ENCODE measurements at regions not wholly inside any gene's neighbourhood (a gene's known extent, or its start where the extent isn't known, plus 50 kb on each side); places are given as distances from the start of the nearest gene placed in this dataset.

- Histone ChIP-seq H3K4me3 (no peak overlapping the region), H3K27me3 (no peaks in the 10 kb centered on the region), H3K36me3 (no peaks in the 10 kb centered on the region), H3K9me3 (no peaks in the 10 kb centered on the region), H3K27ac (no peak overlapping the region), H3K4me1 (no peaks in the 10 kb centered on the region)
- no peak for DNase-seq (ENCODE audit: low spot score in 2 of 2)
- TF ChIP-seq CTCF (IDR thresholded peaks at IDR 0.05) = no peak
- intact Hi-C loops (cut with DNase I) = no loop called here
Measured at GRCh38 chr14:45492876-45493275, 239.9 kb upstream of the MIS18BP1 start.

- DNase-seq (ENCODE audit: low spot score in 2 of 2) = no peak
- no peaks in the 10 kb centered on the region for H3K27me3 ChIP-seq
- no peaks in the 10 kb centered on the region for H3K9me3 ChIP-seq
- no peak overlapping the region for H3K27ac ChIP-seq
- TF ChIP-seq CTCF (IDR thresholded peaks at IDR 0.05) = no peak
- intact Hi-C loops (cut with DNase I) = no loop called here
- H3K36me3 ChIP-seq = no peaks in the 10 kb centered on the region
- H3K4me1 ChIP-seq = no peaks in the 10 kb centered on the region
- H3K4me3 ChIP-seq = no peak overlapping the region
Measured at GRCh38 chr14:45491914-45492313, 238.9 kb upstream of the MIS18BP1 start.

- intact Hi-C loops (cut with DNase I) = no loop called here
- DNase-seq (ENCODE audit: low spot score in 2 of 2) = no peak
Measured at GRCh38 chr14:45486599-45486998, 233.6 kb upstream of the MIS18BP1 start.

GRCh38 chr14:45467023-45467422 lies 214.0 kb upstream of the MIS18BP1 start:
- H3K4me1 ChIP-seq = no peaks in the 10 kb centered on the region
- intact Hi-C loops (cut with DNase I) = no loop called here
- no peak overlapping the region for H3K4me3 ChIP-seq
- TF ChIP-seq CTCF (IDR thresholded peaks at IDR 0.05) = no peak
- DNase-seq (ENCODE audit: low spot score in 2 of 2) = no peak
- no peaks in the 10 kb centered on the region for H3K36me3 ChIP-seq
- H3K27me3 ChIP-seq = no peaks in the 10 kb centered on the region
- no peak overlapping the region for H3K27ac ChIP-seq
- H3K9me3 ChIP-seq = no peaks in the 10 kb centered on the region

More at GRCh38 chr14:45486599-45486998, 233.6 kb upstream of the MIS18BP1 start:
- Histone ChIP-seq H3K4me3 (no peak overlapping the region), H3K27me3 (no peaks in the 10 kb centered on the region), H3K27ac (no peak overlapping the region), H3K36me3 (no peaks in the 10 kb centered on the region), H3K4me1 (no peaks in the 10 kb centered on the region), H3K9me3 (no peaks in the 10 kb centered on the region)
- TF ChIP-seq CTCF (IDR thresholded peaks at IDR 0.05) = no peak

GRCh38 chr14:45434221-45434620 lies 181.2 kb upstream of the MIS18BP1 start:
- intact Hi-C loops (cut with DNase I) = no loop called here
- Histone ChIP-seq H3K9me3 (no peaks in the 10 kb centered on the region), H3K4me3 (no peak overlapping the region), H3K27me3 (no peaks in the 10 kb centered on the region), H3K36me3 (no peaks in the 10 kb centered on the region), H3K27ac (no peak overlapping the region), H3K4me1 (no peaks in the 10 kb centered on the region)
- DNase-seq (ENCODE audit: low spot score in 2 of 2) = no peak
- no peak for TF ChIP-seq CTCF (IDR thresholded peaks at IDR 0.05)

GRCh38 chr14:45426685-45427282 lies 173.8 kb upstream of the MIS18BP1 start:
- H3K27ac ChIP-seq = no peak overlapping the region
- H3K9me3 ChIP-seq = no peaks in the 10 kb centered on the region
- H3K27me3 ChIP-seq = no peaks in the 10 kb centered on the region
- intact Hi-C loops (cut with DNase I) = no loop called here
- no peaks in the 10 kb centered on the region for H3K36me3 ChIP-seq
- no peak for DNase-seq (ENCODE audit: low spot score in 2 of 2)
- H3K4me3 ChIP-seq = no peak overlapping the region
- TF ChIP-seq CTCF (IDR thresholded peaks at IDR 0.05) = peak in 1 of 3 experiments; percentile 33
- H3K4me1 ChIP-seq = no peaks in the 10 kb centered on the region
